ENCODE measurements at regions not wholly inside any gene's neighbourhood (a gene's known extent, or its start where the extent isn't known, plus 50 kb on each side); places are given as distances from the start of the nearest gene placed in this dataset.
"Not testable (repeated sequence)": the region's sequence is repeated elsewhere in the genome, so short reads cannot be mapped to it uniquely, and the experiment has no call there.

GRCh38 chrY:19020193-19020592 lies 246.7 kb upstream of the HSFY2 start:
- Histone ChIP-seq H3K36me3 (ENCODE audit: insufficient read depth, low read depth, low read length) (peaks cover 6% of the 10 kb centered on the region; the same call in 1 of the 2 replicates), H3K4me3 (ENCODE audit: low read length) (no peak overlapping the region), H3K4me1 (ENCODE audit: insufficient read depth, low read length) (peaks cover 3% of the 10 kb centered on the region; the same call in 1 of the 2 replicates), H3K27me3 (ENCODE audit: insufficient read depth, low read length) (no peaks in the 10 kb centered on the region), H3K9me3 (ENCODE audit: insufficient read depth, low read depth, low read length) (no peaks in the 10 kb centered on the region), H3K9ac (ENCODE audit: low read depth, low read length) (no peak overlapping the region), H3K27ac (ENCODE audit: low read length) (no peak overlapping the region)

GRCh38 chrY:19016990-19017389 lies 243.5 kb upstream of the HSFY2 start:
- H3K9ac ChIP-seq (ENCODE audit: low read depth, low read length): no peak overlapping the region
- H3K4me3 ChIP-seq (ENCODE audit: low read length): no peak overlapping the region

GRCh38 chrY:19015854-19016253 lies 242.3 kb upstream of the HSFY2 start:
- Histone ChIP-seq H3K36me3 (ENCODE audit: insufficient read depth, low read depth, low read length) (peaks cover 10% of the 10 kb centered on the region; the same call in 1 of the 2 replicates), H3K4me1 (ENCODE audit: insufficient read depth, low read length) (0 out of 2 replicates have a peak, but pooled peaks cover 3% of the 10 kb centered on the region), H3K9ac (ENCODE audit: low read depth, low read length) (no peak overlapping the region), H3K9me3 (ENCODE audit: insufficient read depth, low read depth, low read length) (no peaks in the 10 kb centered on the region), H3K27ac (ENCODE audit: low read length) (no peak overlapping the region), H3K4me3 (ENCODE audit: low read length) (no peak overlapping the region), H3K27me3 (ENCODE audit: insufficient read depth, low read length) (no peaks in the 10 kb centered on the region)

More at GRCh38 chrY:19016990-19017389, 243.5 kb upstream of the HSFY2 start:
- Histone ChIP-seq H3K27me3 (ENCODE audit: insufficient read depth, low read length) (no peaks in the 10 kb centered on the region), H3K27ac (ENCODE audit: low read length) (no peak overlapping the region), H3K9me3 (ENCODE audit: insufficient read depth, low read depth, low read length) (no peaks in the 10 kb centered on the region), H3K4me1 (ENCODE audit: insufficient read depth, low read length) (0 out of 2 replicates have a peak, but pooled peaks cover 3% of the 10 kb centered on the region), H3K36me3 (ENCODE audit: insufficient read depth, low read depth, low read length) (peaks cover 10% of the 10 kb centered on the region; the same call in 1 of the 2 replicates)

GRCh38 chrY:19015213-19015612 lies 241.7 kb upstream of the HSFY2 start:
- Histone ChIP-seq H3K4me3 (ENCODE audit: low read length) (no peak overlapping the region), H3K27me3 (ENCODE audit: insufficient read depth, low read length) (no peaks in the 10 kb centered on the region), H3K4me1 (ENCODE audit: insufficient read depth, low read length) (0 out of 2 replicates have a peak, but pooled peaks cover 3% of the 10 kb centered on the region), H3K9ac (ENCODE audit: low read depth, low read length) (no peak overlapping the region), H3K27ac (ENCODE audit: low read length) (no peak overlapping the region), H3K9me3 (ENCODE audit: insufficient read depth, low read depth, low read length) (no peaks in the 10 kb centered on the region), H3K36me3 (ENCODE audit: insufficient read depth, low read depth, low read length) (peaks cover 10% of the 10 kb centered on the region; the same call in 1 of the 2 replicates)

- H3K36me3 ChIP-seq (ENCODE audit: insufficient read depth, low read depth, low read length): peaks cover 10% of the 10 kb centered on the region; the same call in 1 of the 2 replicates
- no peaks in the 10 kb centered on the region for H3K4me1 ChIP-seq (ENCODE audit: insufficient read depth, low read length)
- H3K9me3 ChIP-seq (ENCODE audit: insufficient read depth, low read depth, low read length): no peaks in the 10 kb centered on the region
- no peak overlapping the region for H3K27ac ChIP-seq (ENCODE audit: low read length)
- H3K4me3 ChIP-seq (ENCODE audit: low read length): no peak overlapping the region
- no peak overlapping the region for H3K9ac ChIP-seq (ENCODE audit: low read depth, low read length)
- no peaks in the 10 kb centered on the region for H3K27me3 ChIP-seq (ENCODE audit: insufficient read depth, low read length)
Measured at GRCh38 chrY:19012985-19013384, 239.4 kb upstream of the HSFY2 start.

GRCh38 chrY:19011605-19012090 lies 238.1 kb upstream of the HSFY2 start:
- H3K9ac ChIP-seq (ENCODE audit: low read depth, low read length): no peak overlapping the region
- 0 out of 2 replicates have a peak, but pooled peaks cover 4% of the 10 kb centered on the region for H3K36me3 ChIP-seq (ENCODE audit: insufficient read depth, low read depth, low read length)
- H3K27ac ChIP-seq (ENCODE audit: low read length): no peak overlapping the region
- H3K4me1 ChIP-seq (ENCODE audit: insufficient read depth, low read length): peaks cover 3% of the 10 kb centered on the region; the same call in 1 of the 2 replicates
- H3K4me3 ChIP-seq (ENCODE audit: low read length): no peak overlapping the region
- H3K27me3 ChIP-seq (ENCODE audit: insufficient read depth, low read length): no peaks in the 10 kb centered on the region
- H3K9me3 ChIP-seq (ENCODE audit: insufficient read depth, low read depth, low read length): no peaks in the 10 kb centered on the region

- Histone ChIP-seq H3K9ac (ENCODE audit: low read depth, low read length) (no peak overlapping the region), H3K36me3 (ENCODE audit: insufficient read depth, low read depth, low read length) (no peaks in the 10 kb centered on the region), H3K27me3 (ENCODE audit: insufficient read depth, low read length) (no peaks in the 10 kb centered on the region), H3K27ac (ENCODE audit: low read length) (no peak overlapping the region), H3K9me3 (ENCODE audit: insufficient read depth, low read depth, low read length) (no peaks in the 10 kb centered on the region), H3K4me3 (ENCODE audit: low read length) (no peak overlapping the region), H3K4me1 (ENCODE audit: insufficient read depth, low read length) (peaks cover 13% of the 10 kb centered on the region)
Measured at GRCh38 chrY:19006234-19006633, 232.7 kb upstream of the HSFY2 start.

GRCh38 chrY:19005579-19005978 lies 232.0 kb upstream of the HSFY2 start:
- Histone ChIP-seq H3K27me3 (ENCODE audit: insufficient read depth, low read length) (no peaks in the 10 kb centered on the region), H3K4me1 (ENCODE audit: insufficient read depth, low read length) (peaks cover 13% of the 10 kb centered on the region), H3K27ac (ENCODE audit: low read length) (no peak overlapping the region), H3K36me3 (ENCODE audit: insufficient read depth, low read depth, low read length) (no peaks in the 10 kb centered on the region), H3K9ac (ENCODE audit: low read depth, low read length) (no peak overlapping the region), H3K4me3 (ENCODE audit: low read length) (no peak overlapping the region), H3K9me3 (ENCODE audit: insufficient read depth, low read depth, low read length) (no peaks in the 10 kb centered on the region)

GRCh38 chrY:18997635-18998240 lies 224.2 kb upstream of the HSFY2 start:
- H3K4me1 ChIP-seq (ENCODE audit: insufficient read depth, low read length): no peaks in the 10 kb centered on the region
- no peak overlapping the region for H3K27ac ChIP-seq (ENCODE audit: low read length)
- no peaks in the 10 kb centered on the region for H3K36me3 ChIP-seq (ENCODE audit: insufficient read depth, low read depth, low read length)
- no peak overlapping the region for H3K9ac ChIP-seq (ENCODE audit: low read depth, low read length)
- H3K27me3 ChIP-seq (ENCODE audit: insufficient read depth, low read length): no peaks in the 10 kb centered on the region
- no peaks in the 10 kb centered on the region for H3K9me3 ChIP-seq (ENCODE audit: insufficient read depth, low read depth, low read length)
- H3K4me3 ChIP-seq (ENCODE audit: low read length): no peak overlapping the region

- Histone ChIP-seq H3K9ac (ENCODE audit: low read depth, low read length) (no peak overlapping the region), H3K27me3 (ENCODE audit: insufficient read depth, low read length) (no peaks in the 10 kb centered on the region), H3K4me1 (ENCODE audit: insufficient read depth, low read length) (no peaks in the 10 kb centered on the region), H3K9me3 (ENCODE audit: insufficient read depth, low read depth, low read length) (no peaks in the 10 kb centered on the region), H3K4me3 (ENCODE audit: low read length) (no peak overlapping the region), H3K27ac (ENCODE audit: low read length) (no peak overlapping the region), H3K36me3 (ENCODE audit: insufficient read depth, low read depth, low read length) (no peaks in the 10 kb centered on the region)
Measured at GRCh38 chrY:18993480-18993879, 219.9 kb upstream of the HSFY2 start.

- not testable (repeated sequence) for H3K4me1 ChIP-seq (ENCODE audit: insufficient read depth, low read length); H3K36me3 ChIP-seq (ENCODE audit: insufficient read depth, low read depth, low read length); H3K9ac ChIP-seq (ENCODE audit: low read depth, low read length); H3K27me3 ChIP-seq (ENCODE audit: insufficient read depth, low read length); H3K27ac ChIP-seq (ENCODE audit: low read length); H3K4me3 ChIP-seq (ENCODE audit: low read length); H3K9me3 ChIP-seq (ENCODE audit: insufficient read depth, low read depth, low read length)
Measured at GRCh38 chrY:18992684-18993083, 219.1 kb upstream of the HSFY2 start.

GRCh38 chrY:18989356-18989755 lies 215.8 kb upstream of the HSFY2 start:
- Histone ChIP-seq H3K4me1 (ENCODE audit: insufficient read depth, low read length) (no peaks in the 10 kb centered on the region), H3K9ac (ENCODE audit: low read depth, low read length) (no peak overlapping the region), H3K36me3 (ENCODE audit: insufficient read depth, low read depth, low read length) (no peaks in the 10 kb centered on the region), H3K4me3 (ENCODE audit: low read length) (no peak overlapping the region), H3K27me3 (ENCODE audit: insufficient read depth, low read length) (no peaks in the 10 kb centered on the region), H3K9me3 (ENCODE audit: insufficient read depth, low read depth, low read length) (no peaks in the 10 kb centered on the region), H3K27ac (ENCODE audit: low read length) (no peak overlapping the region)

Measured in iPS-20b (cell line).